Stomach (tissue), 8 donors: ENCODE measurements at regions not wholly inside any gene's neighbourhood (a gene's known extent, or its start where the extent isn't known, plus 50 kb on each side); places are given as distances from the start of the nearest gene placed in this dataset.

Source experiments
- DNase-seq, 2 donors: peaks; one replicate each; pipeline versions ENCODE4 v3.0.0 to v3.0.0-alpha.2; 2013 to 2019
- H3K27ac ChIP-seq, 5 donors: fragments of 200-600 bp in 4 of 5; sonication (generic) in 4 of 5; one replicate each; pipeline ENCODE4 v1.5.1; 2013 to 2019; ENCODE audit warnings: mild to moderate bottlenecking in 1 of 5, moderate library complexity in 1 of 5
- H3K27me3 ChIP-seq, 3 donors: fragments of 200-600 bp; sonication (generic); one replicate each; pipeline ENCODE4 v1.5.1; 2017 to 2019; ENCODE audit warnings: mixed run types in 1 of 3
- H3K36me3 ChIP-seq, 4 donors: fragments of 200-600 bp; sonication (generic); 1 replicate in 3 of 4; 2 replicates in 1 of 4; pipeline ENCODE4 v1.5.1; 2016 to 2019
- H3K4me1 ChIP-seq, 4 donors: fragments of 200-600 bp; sonication (generic); one replicate each; pipeline ENCODE4 v1.5.1; 2016 to 2019
- H3K4me3 ChIP-seq, 4 donors: fragments of 200-600 bp; sonication (generic) in 3 of 4; one replicate each; pipeline ENCODE4 v1.5.1; 2016 to 2019; ENCODE audit warnings: mild to moderate bottlenecking in 1 of 4
- H3K9me3 ChIP-seq, 4 donors: fragments of 200-600 bp; sonication (generic); one replicate each; pipeline ENCODE4 v1.5.1; 2016 to 2019
- EP300 ChIP-seq: sonication (generic); formaldehyde crosslinking; IDR thresholded peaks from one replicate; pipeline ENCODE4 v1.6.1; 2017; ENCODE audit warnings: antibody characterized with exemption
- POLR2A ChIP-seq, 4 donors: fragments of 450-650 bp; IDR thresholded peaks; one replicate each; pipeline ENCODE4 v1.6.1; 2016; ENCODE audit warnings: antibody characterized with exemption in 4 of 4, control low read depth in 2 of 4, mild to moderate bottlenecking in 1 of 4, moderate library complexity in 1 of 4
- POLR2AphosphoS5 ChIP-seq, 3 donors: sonication (generic); formaldehyde crosslinking; IDR thresholded peaks; one replicate each; pipeline ENCODE4 v1.6.1; 2016; ENCODE audit warnings: antibody characterized with exemption in 3 of 3
- WGBS, 5 donors: extraction: QIAGEN DNeasy Blood & Tissue Kit in 3 of 5; methylation state at CpG; one replicate each; pipeline versions ENCODE4 v1.1.5 to v1.1.7; 2013 to 2018; 5-methylcytosine and 5-hydroxymethylcytosine counted together
- intact Hi-C: fragments of 100-400 bp; cut with DNase I; formaldehyde crosslinking; loops from one replicate; pipeline ENCODE4 v1.15.1; 2023; ENCODE audit warnings: low total_unique reads
- TF ChIP-seq, protein P1 (sequence below), 7 experiments: fragments of 450-650 bp in 4 of 7; fragments of 200-600 bp in 3 of 7; sonication (generic) in 3 of 7; IDR thresholded peaks; one replicate each; pipeline ENCODE4 v1.5.1; 2016 to 2019; ENCODE audit warnings: antibody characterized with exemption in 7 of 7, control low read depth in 2 of 7, mild to moderate bottlenecking in 1 of 7
- donor health status: healthy with polysubstance abuse.
- donor health status: Bipolar disorder and iron deficiency.
- donor health status: healthy.

- Histone ChIP-seq H3K4me3 (no peak overlapping the region), H3K9me3 (peaks cover 0 to 11% (median 2%) of the 10 kb centered on the region in 4 donors), H3K36me3 (no peaks in the 10 kb centered on the region), H3K27me3 (no peaks in the 10 kb centered on the region), H3K27ac (no peak overlapping the region), H3K4me1 (peaks cover 0 to 7% (median 3%) of the 10 kb centered on the region in 4 donors)
- no peak for DNase-seq
- TF ChIP-seq, protein P1, sequence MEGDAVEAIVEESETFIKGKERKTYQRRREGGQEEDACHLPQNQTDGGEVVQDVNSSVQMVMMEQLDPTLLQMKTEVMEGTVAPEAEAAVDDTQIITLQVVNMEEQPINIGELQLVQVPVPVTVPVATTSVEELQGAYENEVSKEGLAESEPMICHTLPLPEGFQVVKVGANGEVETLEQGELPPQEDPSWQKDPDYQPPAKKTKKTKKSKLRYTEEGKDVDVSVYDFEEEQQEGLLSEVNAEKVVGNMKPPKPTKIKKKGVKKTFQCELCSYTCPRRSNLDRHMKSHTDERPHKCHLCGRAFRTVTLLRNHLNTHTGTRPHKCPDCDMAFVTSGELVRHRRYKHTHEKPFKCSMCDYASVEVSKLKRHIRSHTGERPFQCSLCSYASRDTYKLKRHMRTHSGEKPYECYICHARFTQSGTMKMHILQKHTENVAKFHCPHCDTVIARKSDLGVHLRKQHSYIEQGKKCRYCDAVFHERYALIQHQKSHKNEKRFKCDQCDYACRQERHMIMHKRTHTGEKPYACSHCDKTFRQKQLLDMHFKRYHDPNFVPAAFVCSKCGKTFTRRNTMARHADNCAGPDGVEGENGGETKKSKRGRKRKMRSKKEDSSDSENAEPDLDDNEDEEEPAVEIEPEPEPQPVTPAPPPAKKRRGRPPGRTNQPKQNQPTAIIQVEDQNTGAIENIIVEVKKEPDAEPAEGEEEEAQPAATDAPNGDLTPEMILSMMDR (IDR thresholded peaks at IDR 0.05), result no peak
- TF ChIP-seq POLR2AphosphoS5 (IDR thresholded peaks at IDR 0.05) (no peak), POLR2A (IDR thresholded peaks at IDR 0.05) (no peak), EP300 (no peak)
- intact Hi-C loops, result no loop called here
- 83 to 88% (median 85%) methylated on average over 6 of the region's 6 CpGs for WGBS, 5 donors
Observed at GRCh38 chr11:19639603-19640105, 73.0 kb upstream of the NAV2 start.

DNA sequence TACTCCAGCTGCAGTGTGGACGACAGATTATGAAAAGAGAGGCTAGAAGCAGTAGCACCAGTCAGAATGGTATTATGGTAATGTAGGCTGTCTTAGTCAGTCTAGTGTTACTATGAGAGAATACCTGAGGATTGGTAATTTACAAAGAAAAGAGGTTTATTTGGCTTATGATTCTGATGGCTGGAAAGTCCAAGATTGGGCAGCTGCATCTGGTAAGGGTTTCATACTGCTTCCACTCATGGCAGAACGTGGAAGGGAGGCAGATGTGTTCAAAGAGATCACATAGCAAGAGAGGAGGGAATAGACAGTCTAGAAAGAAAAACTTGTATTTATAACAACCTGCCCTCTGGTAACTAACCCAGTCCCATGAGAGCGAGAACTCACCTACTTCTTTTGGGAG, 77.3 kb upstream of the NAV2 start:
- peaks cover 0 to 11% (median 2%) of the 10 kb centered on the region in 4 donors for H3K9me3 ChIP-seq
- no peak for DNase-seq
- TF ChIP-seq POLR2A (IDR thresholded peaks at IDR 0.05) (no peak), POLR2AphosphoS5 (IDR thresholded peaks at IDR 0.05) (no peak)
- TF ChIP-seq, protein P1 (IDR thresholded peaks at IDR 0.05), result no peak
- no peak overlapping the region for H3K27ac ChIP-seq
- no peak overlapping the region for H3K4me3 ChIP-seq
- H3K36me3 ChIP-seq, result no peaks in the 10 kb centered on the region
- WGBS, 5 donors, result 84 to 93% (median 88%) methylated on average over 3 of the region's 3 CpGs
- no peaks in the 10 kb centered on the region for H3K27me3 ChIP-seq
- peaks cover 0 to 26% (median 9%) of the 10 kb centered on the region in 4 donors for H3K4me1 ChIP-seq
- intact Hi-C loops, result no loop called here

DNA sequence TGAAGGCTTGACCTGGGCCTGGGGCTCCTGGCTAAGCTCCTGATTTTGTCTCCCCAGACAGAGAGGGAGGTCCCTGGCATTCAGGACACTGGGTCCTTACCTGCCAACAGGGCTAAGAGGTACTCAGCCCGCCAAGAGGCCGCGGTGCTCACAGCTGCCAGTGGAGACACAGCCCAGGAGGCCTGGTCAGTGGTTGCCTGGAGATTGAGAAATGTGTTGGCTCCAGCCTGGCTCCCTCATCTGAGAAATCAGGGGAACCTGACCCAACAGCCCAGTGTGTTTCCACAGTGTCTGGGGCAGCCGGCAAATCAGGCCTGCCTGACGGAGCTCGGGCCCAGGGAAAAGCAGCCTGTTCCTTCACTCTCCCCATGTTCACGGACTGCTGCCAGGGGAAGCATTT, 79.4 kb upstream of the NAV2 start:
- Histone ChIP-seq H3K4me3 (no peak overlapping the region), H3K9me3 (peaks cover 0 to 11% (median 2%) of the 10 kb centered on the region in 4 donors), H3K4me1 (peaks cover 0 to 31% (median 9%) of the 10 kb centered on the region in 4 donors), H3K27me3 (no peaks in the 10 kb centered on the region), H3K27ac (peak overlapping the region in 3 of 5 donors; percentile 54 to 76 (median 57)), H3K36me3 (no peaks in the 10 kb centered on the region)
- DNase-seq, result peak; percentile 28 to 46
- TF ChIP-seq POLR2AphosphoS5 (IDR thresholded peaks at IDR 0.05), result peak; percentile 22 to 60 (median 33)
- TF ChIP-seq, protein P1 (IDR thresholded peaks at IDR 0.05), result no peak
- 71 to 91% (median 91%) methylated on average over 6 to 7 of the region's 7 CpGs for WGBS, 5 donors
- intact Hi-C loops, result no loop called here

- intact Hi-C loops, result no loop called here
- WGBS, 5 donors, result 41 to 58% (median 50%) methylated on average over 3 of the region's 3 CpGs
- peak overlapping the region in 1 of 5 donors; percentile 76 for H3K27ac ChIP-seq
- no peak for DNase-seq
- H3K9me3 ChIP-seq, result peaks cover 0 to 11% (median 2%) of the 10 kb centered on the region in 4 donors
- no peaks in the 10 kb centered on the region for H3K36me3 ChIP-seq
- H3K4me1 ChIP-seq, result peaks cover 0 to 39% (median 12%) of the 10 kb centered on the region in 4 donors
- H3K27me3 ChIP-seq, result no peaks in the 10 kb centered on the region
- TF ChIP-seq EP300, result no peak
- TF ChIP-seq POLR2A (IDR thresholded peaks at IDR 0.05), result no peak
- TF ChIP-seq, protein P1 (IDR thresholded peaks at IDR 0.05), result no peak
- TF ChIP-seq POLR2AphosphoS5 (IDR thresholded peaks at IDR 0.05), result no peak
- H3K4me3 ChIP-seq, result no peak overlapping the region
Observed at GRCh38 chr11:19632499-19632834, 80.2 kb upstream of the NAV2 start.
